ENCODE measurements at regions not wholly inside any gene's neighbourhood (a gene's known extent, or its start where the extent isn't known, plus 50 kb on each side); places are given as distances from the start of the nearest gene placed in this dataset.

- TF ChIP-seq EZH2 (IDR thresholded peaks at IDR 0.05; ENCODE audit: borderline replicate concordance, low read length) (no peak), CTCF (conservative IDR thresholded peaks at IDR 0.05 in 1 of 2, IDR thresholded peaks at IDR 0.05 in 1 of 2; ENCODE audit: extremely low read depth in 1 of 2, insufficient read depth in 1 of 2, low read depth in 1 of 2, low read length in 2 of 2) (peak in 1 of 2 donors; percentile 15)
Observed at GRCh38 chr17:5797447-5798050, 213.2 kb upstream of the NLRP1 start.
